H1 (cell line): ENCODE measurements at regions not wholly inside any gene's neighbourhood (a gene's known extent, or its start where the extent isn't known, plus 50 kb on each side); places are given as distances from the start of the nearest gene placed in this dataset.

Experiments used
- HDAC6 ChIP-seq: IDR thresholded peaks from one replicate; pipeline ENCODE4 v1.7.1; 2012; ENCODE audit warnings: low read depth, mild to moderate bottlenecking, inconsistent platforms, low read length, moderate library complexity
- TF ChIP-seq, protein P1 (sequence below), 3 experiments: IDR thresholded peaks; 1 replicate in 2 of 3; 2 replicates in 1 of 3; pipeline versions ENCODE4 v1.5.1 to v1.6.1; 2011; ENCODE audit warnings: low read length in 3 of 3, mild to moderate bottlenecking in 3 of 3, inconsistent platforms in 2 of 3, low read depth in 1 of 3, moderate library complexity in 1 of 3; ENCODE audit not compliant: insufficient read depth in 1 of 3; ENCODE audit errors: control extremely low read depth in 1 of 3

- no peak for TF ChIP-seq HDAC6
- TF ChIP-seq, protein P1, sequence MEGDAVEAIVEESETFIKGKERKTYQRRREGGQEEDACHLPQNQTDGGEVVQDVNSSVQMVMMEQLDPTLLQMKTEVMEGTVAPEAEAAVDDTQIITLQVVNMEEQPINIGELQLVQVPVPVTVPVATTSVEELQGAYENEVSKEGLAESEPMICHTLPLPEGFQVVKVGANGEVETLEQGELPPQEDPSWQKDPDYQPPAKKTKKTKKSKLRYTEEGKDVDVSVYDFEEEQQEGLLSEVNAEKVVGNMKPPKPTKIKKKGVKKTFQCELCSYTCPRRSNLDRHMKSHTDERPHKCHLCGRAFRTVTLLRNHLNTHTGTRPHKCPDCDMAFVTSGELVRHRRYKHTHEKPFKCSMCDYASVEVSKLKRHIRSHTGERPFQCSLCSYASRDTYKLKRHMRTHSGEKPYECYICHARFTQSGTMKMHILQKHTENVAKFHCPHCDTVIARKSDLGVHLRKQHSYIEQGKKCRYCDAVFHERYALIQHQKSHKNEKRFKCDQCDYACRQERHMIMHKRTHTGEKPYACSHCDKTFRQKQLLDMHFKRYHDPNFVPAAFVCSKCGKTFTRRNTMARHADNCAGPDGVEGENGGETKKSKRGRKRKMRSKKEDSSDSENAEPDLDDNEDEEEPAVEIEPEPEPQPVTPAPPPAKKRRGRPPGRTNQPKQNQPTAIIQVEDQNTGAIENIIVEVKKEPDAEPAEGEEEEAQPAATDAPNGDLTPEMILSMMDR (IDR thresholded peaks at IDR 0.05; ENCODE audit: control extremely low read depth in 1 of 3, insufficient read depth in 1 of 3, low read depth in 1 of 3, low read length in 3 of 3) = no peak
Observed at GRCh38 chr18:27668158-27668557, 483.1 kb upstream of the CHST9 start (continued).
